Bronchial epithelial cell (primary cell): ENCODE measurements at regions not wholly inside any gene's neighbourhood (a gene's known extent, or its start where the extent isn't known, plus 50 kb on each side); places are given as distances from the start of the nearest gene placed in this dataset.

Experiments used
- DNase-seq: peaks from one replicate; pipeline ENCODE4 v3.0.0-alpha.2; 2010; ENCODE audit warnings: low read depth
- FAIRE-seq: peaks from 2 replicates; lab custom pipeline; 2011; peaks lifted over from hg19 to GRCh38; lab: Jason Lieb, UNC
- H3K27me3 ChIP-seq: 2 replicates; pipeline ENCODE4 v1.5.1; 2011; ENCODE audit warnings: low read length; ENCODE audit not compliant: control insufficient read depth, insufficient read depth
- H3K36me3 ChIP-seq: 2 replicates; pipeline ENCODE4 v1.5.1; 2011; ENCODE audit warnings: low read length; ENCODE audit not compliant: control insufficient read depth, insufficient read depth
- H3K4me3 ChIP-seq: 2 replicates; pipeline ENCODE4 v1.5.1; 2011; ENCODE audit warnings: mild to moderate bottlenecking, low read depth, low read length, control low read depth
- CTCF ChIP-seq: IDR thresholded peaks from 2 replicates; pipeline ENCODE4 v1.5.1; 2011; ENCODE audit warnings: mild to moderate bottlenecking, moderate library complexity, low read length, control low read depth, inconsistent platforms; ENCODE audit not compliant: insufficient read depth, severe bottlenecking

- FAIRE-seq, result no peak
- H3K4me3 ChIP-seq, result no peak overlapping the region
- no peaks in the 10 kb centered on the region for H3K27me3 ChIP-seq
Measured at GRCh38 chr14:61602003-61602732, 93.1 kb upstream of the HIF1A start.

GRCh38 chr14:61602733-61603077 is 92.6 kb upstream of the HIF1A start:
- TF ChIP-seq CTCF, result no peak
- Histone ChIP-seq H3K4me3 (no peak overlapping the region), H3K27me3 (no peaks in the 10 kb centered on the region), H3K36me3 (no peaks in the 10 kb centered on the region)
- DNase-seq, result no peak
- FAIRE-seq, result no peak

More at GRCh38 chr14:61602003-61602732, 93.1 kb upstream of the HIF1A start:
- no peak for DNase-seq
- no peaks in the 10 kb centered on the region for H3K36me3 ChIP-seq
- TF ChIP-seq CTCF, result no peak

- no peaks in the 10 kb centered on the region for H3K27me3 ChIP-seq
- DNase-seq (no peak), FAIRE-seq (no peak)
- no peaks in the 10 kb centered on the region for H3K36me3 ChIP-seq
- TF ChIP-seq CTCF, result no peak
- no peak overlapping the region for H3K4me3 ChIP-seq
Measured at GRCh38 chr14:61603736-61604135, 91.6 kb upstream of the HIF1A start.

- TF ChIP-seq CTCF, result no peak
- no peak for FAIRE-seq
- H3K4me3 ChIP-seq, result no peak overlapping the region
- no peaks in the 10 kb centered on the region for H3K27me3 ChIP-seq
- no peak for DNase-seq
- H3K36me3 ChIP-seq, result no peaks in the 10 kb centered on the region
Measured at GRCh38 chr14:61607570-61608244, 87.6 kb upstream of the HIF1A start.

GRCh38 chr14:61608245-61609165 is 86.8 kb upstream of the HIF1A start:
- Histone ChIP-seq H3K27me3 (no peaks in the 10 kb centered on the region), H3K4me3 (no peak overlapping the region), H3K36me3 (no peaks in the 10 kb centered on the region)
- no peak for TF ChIP-seq CTCF
- FAIRE-seq, result no peak
- DNase-seq, result no peak
